A673 (cell line): ENCODE measurements at regions not wholly inside any gene's neighbourhood (a gene's known extent, or its start where the extent isn't known, plus 50 kb on each side); places are given as distances from the start of the nearest gene placed in this dataset.

Experiments used
- EZH2 ChIP-seq: fragments of 200-600 bp; sonication (generic); IDR thresholded peaks from 2 replicates; pipeline ENCODE4 v1.6.1; 2017; ENCODE audit warnings: borderline replicate concordance, low read depth, mild to moderate bottlenecking, mixed read lengths, antibody characterized with exemption, low read length; ENCODE audit not compliant: poor library complexity, severe bottlenecking
- TF ChIP-seq, protein P1 (sequence below): fragments of 300-800, 200-600 bp; sonication (generic); conservative IDR thresholded peaks from 2 replicates; pipeline ENCODE4 v1.5.1; 2017; ENCODE audit warnings: low read depth, mild to moderate bottlenecking, antibody characterized with exemption, low read length, moderate library complexity, mixed read lengths

GRCh38 chr15:98369081-98369716 is 279.1 kb upstream of the IGF1R start:
- no peak for TF ChIP-seq EZH2
- TF ChIP-seq, protein P1, sequence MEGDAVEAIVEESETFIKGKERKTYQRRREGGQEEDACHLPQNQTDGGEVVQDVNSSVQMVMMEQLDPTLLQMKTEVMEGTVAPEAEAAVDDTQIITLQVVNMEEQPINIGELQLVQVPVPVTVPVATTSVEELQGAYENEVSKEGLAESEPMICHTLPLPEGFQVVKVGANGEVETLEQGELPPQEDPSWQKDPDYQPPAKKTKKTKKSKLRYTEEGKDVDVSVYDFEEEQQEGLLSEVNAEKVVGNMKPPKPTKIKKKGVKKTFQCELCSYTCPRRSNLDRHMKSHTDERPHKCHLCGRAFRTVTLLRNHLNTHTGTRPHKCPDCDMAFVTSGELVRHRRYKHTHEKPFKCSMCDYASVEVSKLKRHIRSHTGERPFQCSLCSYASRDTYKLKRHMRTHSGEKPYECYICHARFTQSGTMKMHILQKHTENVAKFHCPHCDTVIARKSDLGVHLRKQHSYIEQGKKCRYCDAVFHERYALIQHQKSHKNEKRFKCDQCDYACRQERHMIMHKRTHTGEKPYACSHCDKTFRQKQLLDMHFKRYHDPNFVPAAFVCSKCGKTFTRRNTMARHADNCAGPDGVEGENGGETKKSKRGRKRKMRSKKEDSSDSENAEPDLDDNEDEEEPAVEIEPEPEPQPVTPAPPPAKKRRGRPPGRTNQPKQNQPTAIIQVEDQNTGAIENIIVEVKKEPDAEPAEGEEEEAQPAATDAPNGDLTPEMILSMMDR: no peak
